Vagina (tissue), 2 donors: ENCODE measurements at regions not wholly inside any gene's neighbourhood (a gene's known extent, or its start where the extent isn't known, plus 50 kb on each side); places are given as distances from the start of the nearest gene placed in this dataset.
"Not testable (repeated sequence)": the region's sequence is repeated elsewhere in the genome, so short reads cannot be mapped to it uniquely, and the experiment has no call there.

Experiments used
- DNase-seq, 2 donors: peaks; one replicate each; pipeline ENCODE4 v3.0.0-alpha.2; 2017; ENCODE audit errors: extremely low spot score in 2 of 2
- H3K27ac ChIP-seq: fragments of 200-600 bp; sonication (generic); one replicate; pipeline ENCODE4 v1.5.1; 2019
- H3K27me3 ChIP-seq: fragments of 200-600 bp; sonication (generic); one replicate; pipeline ENCODE4 v1.5.1; 2019
- H3K36me3 ChIP-seq, 2 donors: fragments of 200-600 bp; sonication (generic); one replicate each; pipeline ENCODE4 v1.5.1; 2017 to 2019
- H3K4me1 ChIP-seq: fragments of 200-600 bp; sonication (generic); one replicate; pipeline ENCODE4 v1.5.1; 2019
- H3K4me3 ChIP-seq, 2 donors: fragments of 200-600 bp; sonication (generic); 1 replicate in 1 of 2; 2 replicates in 1 of 2; pipeline ENCODE4 v1.5.1; 2016 to 2019
- H3K9me3 ChIP-seq: fragments of 200-600 bp; sonication (generic); one replicate; pipeline ENCODE4 v1.5.1; 2019
- POLR2A ChIP-seq, 2 donors: fragments of 450-650 bp; IDR thresholded peaks; one replicate each; pipeline ENCODE4 v1.6.1; 2017; ENCODE audit warnings: antibody characterized with exemption in 2 of 2, mild to moderate bottlenecking in 2 of 2, moderate library complexity in 2 of 2
- POLR2AphosphoS5 ChIP-seq, 2 donors: sonication (generic); formaldehyde crosslinking; IDR thresholded peaks; one replicate each; pipeline ENCODE4 v1.9.0; 2017; ENCODE audit warnings: antibody characterized with exemption in 2 of 2, mild to moderate bottlenecking in 2 of 2, low read depth in 1 of 2; ENCODE audit not compliant: insufficient read depth in 1 of 2
- intact Hi-C: fragments of 100-400 bp; cut with DNase I; formaldehyde crosslinking; loops from one replicate; pipeline ENCODE4 v1.15.1; 2023
- TF ChIP-seq, protein P1 (sequence below), 3 experiments: fragments of 450-650 bp in 2 of 3; fragments of 200-600 bp in 1 of 3; sonication (generic) in 1 of 3; IDR thresholded peaks; one replicate each; pipeline ENCODE4 v1.5.1; 2017 to 2019; ENCODE audit warnings: antibody characterized with exemption in 3 of 3, mild to moderate bottlenecking in 2 of 3, moderate library complexity in 2 of 3

DNA sequence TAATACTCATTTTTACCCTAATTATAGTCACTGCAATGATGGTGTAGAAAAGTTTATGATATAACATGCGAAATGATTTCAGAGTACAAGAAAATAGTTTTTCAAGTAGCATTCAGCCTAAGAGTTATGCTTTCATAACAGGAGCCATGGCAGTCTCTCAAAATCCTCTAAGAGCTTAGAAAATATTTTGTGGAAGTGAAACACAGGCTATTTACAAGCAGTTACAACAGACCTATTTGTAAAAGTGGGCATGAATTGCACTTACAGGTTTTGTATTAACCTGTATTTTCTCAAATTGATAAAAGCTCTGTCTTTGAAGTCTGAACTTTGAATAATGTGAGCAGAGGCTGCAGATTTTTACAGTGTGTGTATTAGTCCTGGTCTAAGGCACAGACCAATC, 523.3 kb downstream of the LRRC70 start:
- TF ChIP-seq, protein P1, sequence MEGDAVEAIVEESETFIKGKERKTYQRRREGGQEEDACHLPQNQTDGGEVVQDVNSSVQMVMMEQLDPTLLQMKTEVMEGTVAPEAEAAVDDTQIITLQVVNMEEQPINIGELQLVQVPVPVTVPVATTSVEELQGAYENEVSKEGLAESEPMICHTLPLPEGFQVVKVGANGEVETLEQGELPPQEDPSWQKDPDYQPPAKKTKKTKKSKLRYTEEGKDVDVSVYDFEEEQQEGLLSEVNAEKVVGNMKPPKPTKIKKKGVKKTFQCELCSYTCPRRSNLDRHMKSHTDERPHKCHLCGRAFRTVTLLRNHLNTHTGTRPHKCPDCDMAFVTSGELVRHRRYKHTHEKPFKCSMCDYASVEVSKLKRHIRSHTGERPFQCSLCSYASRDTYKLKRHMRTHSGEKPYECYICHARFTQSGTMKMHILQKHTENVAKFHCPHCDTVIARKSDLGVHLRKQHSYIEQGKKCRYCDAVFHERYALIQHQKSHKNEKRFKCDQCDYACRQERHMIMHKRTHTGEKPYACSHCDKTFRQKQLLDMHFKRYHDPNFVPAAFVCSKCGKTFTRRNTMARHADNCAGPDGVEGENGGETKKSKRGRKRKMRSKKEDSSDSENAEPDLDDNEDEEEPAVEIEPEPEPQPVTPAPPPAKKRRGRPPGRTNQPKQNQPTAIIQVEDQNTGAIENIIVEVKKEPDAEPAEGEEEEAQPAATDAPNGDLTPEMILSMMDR (IDR thresholded peaks at IDR 0.05) = no peak
- no peak for TF ChIP-seq POLR2A (IDR thresholded peaks at IDR 0.05)
- TF ChIP-seq POLR2AphosphoS5 (IDR thresholded peaks at IDR 0.05; ENCODE audit: insufficient read depth in 1 of 2, low read depth in 1 of 2) = no peak
- H3K4me3 ChIP-seq = no peak overlapping the region
- H3K36me3 ChIP-seq = no peaks in the 10 kb centered on the region
- no peaks in the 10 kb centered on the region for H3K9me3 ChIP-seq
- no peaks in the 10 kb centered on the region for H3K27me3 ChIP-seq
- intact Hi-C loops = no loop called here
- no peak overlapping the region for H3K27ac ChIP-seq
- DNase-seq = no peak
- H3K4me1 ChIP-seq = no peaks in the 10 kb centered on the region

- Histone ChIP-seq H3K27me3 (no peaks in the 10 kb centered on the region), H3K27ac (no peak overlapping the region), H3K9me3 (no peaks in the 10 kb centered on the region), H3K36me3 (no peaks in the 10 kb centered on the region), H3K4me3 (no peak overlapping the region), H3K4me1 (no peaks in the 10 kb centered on the region)
- DNase-seq = no peak
- intact Hi-C loops = no loop called here
- TF ChIP-seq POLR2AphosphoS5 (IDR thresholded peaks at IDR 0.05; ENCODE audit: insufficient read depth in 1 of 2, low read depth in 1 of 2) = no peak
Measured at GRCh38 chr5:63097286-63097685, 518.7 kb downstream of the LRRC70 start.

DNA sequence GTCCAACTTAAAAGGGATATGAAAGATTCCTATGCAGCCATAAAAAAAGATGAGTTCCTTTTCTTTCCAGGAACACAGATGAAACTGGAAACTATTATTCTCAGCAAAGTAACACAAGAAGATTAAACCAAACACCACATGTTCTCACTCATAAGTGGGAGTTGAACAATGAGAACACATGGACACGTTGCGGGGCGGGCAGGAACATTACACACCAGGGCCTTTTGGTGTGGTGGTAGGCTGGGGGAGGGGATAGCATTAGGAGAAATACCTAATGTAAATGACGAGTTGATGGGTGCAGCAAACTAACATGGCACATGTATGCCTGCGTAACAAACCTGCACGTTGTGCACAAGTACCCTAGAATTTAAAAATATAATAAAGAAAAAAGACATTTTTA, 516.1 kb downstream of the LRRC70 start:
- Histone ChIP-seq H3K4me3 (no peak overlapping the region), H3K27ac (no peak overlapping the region), H3K27me3 (no peaks in the 10 kb centered on the region), H3K4me1 (no peaks in the 10 kb centered on the region), H3K9me3 (no peaks in the 10 kb centered on the region), H3K36me3 (no peaks in the 10 kb centered on the region)
- TF ChIP-seq POLR2A (IDR thresholded peaks at IDR 0.05) = no peak
- TF ChIP-seq, protein P1 (IDR thresholded peaks at IDR 0.05) = no peak
- no peak for TF ChIP-seq POLR2AphosphoS5 (IDR thresholded peaks at IDR 0.05; ENCODE audit: insufficient read depth in 1 of 2, low read depth in 1 of 2)
- intact Hi-C loops = no loop called here
- no peak for DNase-seq

DNA sequence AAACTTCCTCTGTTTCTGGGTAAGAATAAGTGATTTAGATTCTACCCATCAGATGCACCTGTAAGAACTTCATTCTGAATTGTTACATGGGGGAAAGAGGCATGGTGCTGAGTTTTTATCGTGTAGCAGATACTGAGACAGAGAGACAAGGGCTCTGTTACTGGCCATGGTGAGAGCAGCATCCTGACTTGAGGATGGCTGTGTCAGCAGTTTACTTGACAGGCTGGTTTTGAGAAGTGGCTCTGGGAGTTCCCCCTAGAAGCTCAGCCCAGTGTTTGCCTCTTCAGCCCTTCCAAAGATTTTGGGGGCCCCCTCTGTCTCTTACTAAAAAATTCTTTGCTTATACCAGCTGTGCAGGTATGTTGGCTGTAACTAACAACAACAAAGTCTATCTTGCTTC, 510.5 kb downstream of the LRRC70 start:
- TF ChIP-seq POLR2A (IDR thresholded peaks at IDR 0.05) (no peak), POLR2AphosphoS5 (IDR thresholded peaks at IDR 0.05; ENCODE audit: insufficient read depth in 1 of 2, low read depth in 1 of 2) (no peak)

DNA sequence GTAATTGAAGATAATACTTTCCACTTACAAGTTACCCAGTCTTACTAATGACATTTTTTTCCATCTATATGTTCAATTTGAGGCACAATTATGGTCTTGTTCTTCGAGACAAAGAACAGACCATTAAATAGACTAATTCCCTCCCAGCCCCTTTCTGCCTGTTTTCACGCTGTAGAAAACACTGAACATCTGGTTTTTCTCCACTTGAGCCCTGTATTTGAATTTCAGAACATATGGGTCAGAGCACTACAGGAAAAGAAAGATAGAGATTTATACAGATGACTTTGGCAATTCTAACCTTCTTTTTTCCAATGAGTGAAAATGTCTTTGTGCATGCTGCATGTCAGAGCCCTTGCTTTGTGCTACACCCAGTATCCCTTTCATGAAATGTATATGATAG, 506.9 kb downstream of the LRRC70 start:
- TF ChIP-seq POLR2AphosphoS5 (IDR thresholded peaks at IDR 0.05; ENCODE audit: insufficient read depth in 1 of 2, low read depth in 1 of 2) (no peak), POLR2A (IDR thresholded peaks at IDR 0.05) (no peak)
- TF ChIP-seq, protein P1 (IDR thresholded peaks at IDR 0.05) = no peak
- no peaks in the 10 kb centered on the region for H3K27me3 ChIP-seq
- H3K36me3 ChIP-seq = no peaks in the 10 kb centered on the region
- no peak for DNase-seq
- H3K4me3 ChIP-seq = no peak overlapping the region
- H3K27ac ChIP-seq = no peak overlapping the region
- intact Hi-C loops = no loop called here
- H3K9me3 ChIP-seq = no peaks in the 10 kb centered on the region
- H3K4me1 ChIP-seq = no peaks in the 10 kb centered on the region

More for the DNA sequence above, 510.5 kb downstream of the LRRC70 start:
- Histone ChIP-seq H3K4me3 (no peak overlapping the region), H3K9me3 (no peaks in the 10 kb centered on the region), H3K27ac (no peak overlapping the region), H3K27me3 (no peaks in the 10 kb centered on the region), H3K36me3 (no peaks in the 10 kb centered on the region), H3K4me1 (no peaks in the 10 kb centered on the region)
- intact Hi-C loops = no loop called here
- DNase-seq = no peak

- H3K4me1 ChIP-seq, H3K36me3 ChIP-seq, H3K9me3 ChIP-seq, intact Hi-C loops, DNase-seq, H3K27ac ChIP-seq, H3K4me3 ChIP-seq, H3K27me3 ChIP-seq: not testable (repeated sequence)
Measured at GRCh38 chr5:63083689-63084088, 505.1 kb downstream of the LRRC70 start.

GRCh38 chr5:63081402-63081801, 502.8 kb downstream of the LRRC70 start:
- H3K4me1 ChIP-seq = no peaks in the 10 kb centered on the region
- TF ChIP-seq POLR2AphosphoS5 (IDR thresholded peaks at IDR 0.05; ENCODE audit: insufficient read depth in 1 of 2, low read depth in 1 of 2) (no peak), POLR2A (IDR thresholded peaks at IDR 0.05) (no peak)
- TF ChIP-seq, protein P1 (IDR thresholded peaks at IDR 0.05) = no peak
- H3K27me3 ChIP-seq = no peaks in the 10 kb centered on the region
- DNase-seq = no peak
- H3K36me3 ChIP-seq = no peaks in the 10 kb centered on the region
- no peak overlapping the region for H3K4me3 ChIP-seq
- intact Hi-C loops = no loop called here
- no peaks in the 10 kb centered on the region for H3K9me3 ChIP-seq
- H3K27ac ChIP-seq = no peak overlapping the region
